Right lobe of liver (tissue), 6 donors: ENCODE measurements at regions not wholly inside any gene's neighbourhood (a gene's known extent, or its start where the extent isn't known, plus 50 kb on each side); places are given as distances from the start of the nearest gene placed in this dataset.

ENCODE experiments used
- ATAC-seq, 4 donors: fragments of 200-7000 bp; cut with Tn5 transposase; one replicate each; pipeline ENCODE4 v1.9.1; 2020; ENCODE audit warnings: mild to moderate bottlenecking in 4 of 4, moderate library complexity in 4 of 4
- DNase-seq, 3 donors: peaks; one replicate each; pipeline ENCODE4 v3.0.0-alpha.2; 2020
- H3K27ac ChIP-seq, 3 donors: fragments of 200-600 bp; one replicate each; pipeline ENCODE4 v1.8.0; 2022
- H3K27me3 ChIP-seq, 2 donors: fragments of 200-600 bp; one replicate each; pipeline ENCODE4 v1.8.0; 2022
- H3K36me3 ChIP-seq, 4 donors: fragments of 200-600 bp; sonication (generic) in 1 of 4; one replicate each; pipeline versions ENCODE4 v1.5.1 to v1.8.0; 2017 to 2022; ENCODE audit warnings: control low read depth in 1 of 4
- H3K4me1 ChIP-seq, 4 donors: fragments of 200-600 bp; sonication (generic) in 1 of 4; one replicate each; pipeline versions ENCODE4 v1.5.1 to v1.8.0; 2017 to 2022; ENCODE audit warnings: control low read depth in 1 of 4
- H3K4me3 ChIP-seq, 3 donors: fragments of 200-600 bp; one replicate each; pipeline ENCODE4 v1.8.0; 2022
- H3K9me3 ChIP-seq, 4 donors: fragments of 200-600 bp; sonication (generic) in 1 of 4; one replicate each; pipeline versions ENCODE4 v1.5.1 to v1.8.0; 2017 to 2022; ENCODE audit warnings: control low read depth in 1 of 4
- POLR2A ChIP-seq: fragments of 450-650 bp; IDR thresholded peaks from one replicate; pipeline ENCODE4 v1.6.1; 2017; ENCODE audit warnings: antibody characterized with exemption, mild to moderate bottlenecking
- WGBS: methylation state at CpG from one replicate; pipeline ENCODE4 v1.1.6; 2018; ENCODE audit warnings: low coverage, low lambda C conversion rate; ENCODE audit not compliant: insufficient coverage; ENCODE audit errors: missing lambda C conversion rate; 5-methylcytosine and 5-hydroxymethylcytosine counted together
- intact Hi-C, 2 donors: fragments of 100-400 bp; cut with DNase I; formaldehyde crosslinking; loops; one replicate each; pipeline versions ENCODE4 v1.11.2 to v1.14.1; 2022
- TF ChIP-seq, protein P1 (sequence below), 4 donors: fragments of 200-600 bp in 3 of 4; fragments of 450-650 bp in 1 of 4; IDR thresholded peaks; one replicate each; pipeline versions ENCODE4 v1.5.1 to v1.8.0; 2016 to 2022; ENCODE audit warnings: antibody characterized with exemption in 4 of 4, mild to moderate bottlenecking in 2 of 4
- donor health status: DM: no; HTN: yes; CAD: no.
- donor health status: DM: no; HTN: no; CAD: no.
- donor health status: DM: no; HTN: no; CAD: no.
- donor health status: DM: no; HTN: yes; CAD: no.
- donor health status: DM: no; HTN: yes; CAD: no.

DNA sequence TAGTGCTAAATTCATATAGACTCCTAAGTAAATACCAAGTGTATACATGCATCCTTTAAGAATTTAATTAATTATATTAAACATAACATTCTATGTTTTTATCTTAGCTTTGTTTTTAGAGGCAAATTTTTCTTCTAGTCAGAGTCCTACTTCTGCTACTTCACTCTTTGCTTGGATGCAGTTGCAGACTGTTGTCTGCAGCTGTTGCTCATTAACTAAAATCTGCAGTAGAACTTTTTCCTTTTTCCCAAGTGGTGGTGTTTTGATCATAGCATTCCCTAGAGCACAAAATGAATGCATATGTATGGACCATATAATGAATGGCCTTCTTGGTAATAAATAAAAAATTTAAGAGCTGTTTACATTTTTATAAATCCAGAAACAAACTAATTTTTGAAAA is 198.3 kb downstream of the CASP12 start:
- TF ChIP-seq POLR2A: no peak
- TF ChIP-seq, protein P1, sequence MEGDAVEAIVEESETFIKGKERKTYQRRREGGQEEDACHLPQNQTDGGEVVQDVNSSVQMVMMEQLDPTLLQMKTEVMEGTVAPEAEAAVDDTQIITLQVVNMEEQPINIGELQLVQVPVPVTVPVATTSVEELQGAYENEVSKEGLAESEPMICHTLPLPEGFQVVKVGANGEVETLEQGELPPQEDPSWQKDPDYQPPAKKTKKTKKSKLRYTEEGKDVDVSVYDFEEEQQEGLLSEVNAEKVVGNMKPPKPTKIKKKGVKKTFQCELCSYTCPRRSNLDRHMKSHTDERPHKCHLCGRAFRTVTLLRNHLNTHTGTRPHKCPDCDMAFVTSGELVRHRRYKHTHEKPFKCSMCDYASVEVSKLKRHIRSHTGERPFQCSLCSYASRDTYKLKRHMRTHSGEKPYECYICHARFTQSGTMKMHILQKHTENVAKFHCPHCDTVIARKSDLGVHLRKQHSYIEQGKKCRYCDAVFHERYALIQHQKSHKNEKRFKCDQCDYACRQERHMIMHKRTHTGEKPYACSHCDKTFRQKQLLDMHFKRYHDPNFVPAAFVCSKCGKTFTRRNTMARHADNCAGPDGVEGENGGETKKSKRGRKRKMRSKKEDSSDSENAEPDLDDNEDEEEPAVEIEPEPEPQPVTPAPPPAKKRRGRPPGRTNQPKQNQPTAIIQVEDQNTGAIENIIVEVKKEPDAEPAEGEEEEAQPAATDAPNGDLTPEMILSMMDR (IDR thresholded peaks at IDR 0.05): no peak

DNA sequence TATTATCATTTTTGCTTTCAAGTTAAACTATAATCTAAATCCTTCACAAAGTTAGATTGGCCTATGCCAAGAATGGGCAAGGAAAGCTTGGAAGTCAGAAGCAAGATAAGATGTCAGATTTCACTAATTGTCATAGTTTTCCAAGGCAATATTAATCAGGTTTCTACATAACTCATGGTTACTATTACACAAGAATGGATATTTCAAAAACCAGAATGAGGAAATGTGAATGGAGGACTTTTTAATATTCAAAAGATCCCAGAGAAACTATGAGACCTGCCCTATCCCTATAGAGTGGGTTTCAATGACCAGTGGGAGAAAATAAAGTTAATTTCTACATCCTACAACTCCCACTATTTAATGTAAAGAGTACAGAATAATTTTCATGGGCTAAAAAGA is 203.2 kb downstream of the CASP12 start:
- H3K27me3 ChIP-seq: no peaks in the 10 kb centered on the region
- H3K4me1 ChIP-seq: no peaks in the 10 kb centered on the region
- no peaks in the 10 kb centered on the region for H3K9me3 ChIP-seq
- ATAC-seq (no peak), DNase-seq (no peak)
- no peaks in the 10 kb centered on the region for H3K36me3 ChIP-seq
- intact Hi-C loops: no loop called here
- no peak overlapping the region for H3K4me3 ChIP-seq
- no peak for TF ChIP-seq POLR2A
- TF ChIP-seq, protein P1 (IDR thresholded peaks at IDR 0.05): no peak
- no peak overlapping the region for H3K27ac ChIP-seq

More for the DNA sequence above, 198.3 kb downstream of the CASP12 start:
- Histone ChIP-seq H3K4me1 (no peaks in the 10 kb centered on the region), H3K9me3 (no peaks in the 10 kb centered on the region), H3K4me3 (no peak overlapping the region), H3K27ac (no peak overlapping the region), H3K36me3 (no peaks in the 10 kb centered on the region), H3K27me3 (no peaks in the 10 kb centered on the region)
- DNase-seq: no peak
- no peak for ATAC-seq
- intact Hi-C loops: no loop called here

DNA sequence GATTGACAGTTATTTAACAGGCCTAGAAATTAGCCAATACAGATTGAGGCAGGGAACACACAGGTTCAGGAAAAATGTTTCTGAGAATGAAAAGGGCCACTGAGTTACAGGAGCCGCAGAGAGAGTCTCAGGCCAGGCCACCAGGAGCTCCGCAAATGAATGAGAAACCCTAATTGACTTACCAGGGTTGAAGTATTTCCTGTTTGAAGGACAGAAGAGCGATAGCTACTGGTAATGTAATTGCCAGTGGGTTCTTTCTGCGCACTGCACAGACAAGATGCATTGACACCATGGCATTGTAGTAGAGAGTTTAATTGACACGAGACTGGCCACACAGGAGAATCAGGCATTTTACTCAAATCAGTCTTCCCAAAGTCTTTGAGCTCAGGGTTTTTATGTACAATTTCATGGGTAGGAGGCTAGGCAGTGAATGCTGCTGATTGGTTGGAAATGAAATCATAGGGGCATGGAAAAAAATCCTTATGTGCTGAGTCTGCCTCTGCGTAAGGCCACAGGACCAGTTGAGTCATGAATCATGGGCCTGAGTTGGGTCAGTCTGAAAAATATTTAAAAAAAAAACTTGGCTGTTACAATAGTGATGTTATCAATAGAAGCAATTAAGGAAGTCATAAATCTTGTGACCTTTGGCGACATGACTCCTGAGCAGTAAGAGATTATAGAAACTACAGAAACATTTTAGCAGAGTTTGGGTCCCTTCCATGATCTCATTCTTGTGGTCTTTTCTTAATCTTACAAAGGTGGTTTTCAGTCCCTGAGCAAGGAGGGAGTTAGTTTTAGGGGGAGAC is 203.8 kb downstream of the CASP12 start:
- ATAC-seq (no peak), DNase-seq (no peak)
- H3K4me1 ChIP-seq: no peaks in the 10 kb centered on the region
- no peaks in the 10 kb centered on the region for H3K36me3 ChIP-seq
- no peak for TF ChIP-seq POLR2A
- TF ChIP-seq, protein P1 (IDR thresholded peaks at IDR 0.05): no peak
- H3K27me3 ChIP-seq: no peaks in the 10 kb centered on the region
- H3K27ac ChIP-seq: no peak overlapping the region
- intact Hi-C loops: no loop called here
- H3K4me3 ChIP-seq: no peak overlapping the region
- no peaks in the 10 kb centered on the region for H3K9me3 ChIP-seq
- 65% methylated on average over 6 of the region's 7 CpGs for WGBS

DNA sequence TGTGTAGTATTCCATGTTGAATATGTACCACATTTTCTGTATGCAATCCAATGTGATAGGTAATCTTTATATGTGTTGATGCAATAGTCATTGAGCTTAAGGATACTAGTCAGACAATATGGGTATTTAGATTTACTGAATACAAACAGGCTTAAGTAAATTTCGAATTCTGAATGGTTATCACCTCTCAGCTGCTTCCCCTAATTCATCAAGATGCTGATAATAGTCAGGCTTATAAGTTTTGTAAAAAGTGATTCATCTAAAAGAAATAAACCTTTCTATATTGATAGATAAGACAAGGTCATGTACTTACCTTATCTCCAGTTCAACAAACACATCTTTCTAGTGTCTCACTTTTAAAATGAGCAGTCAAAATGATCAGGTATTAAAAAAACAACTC is 205.5 kb downstream of the CASP12 start:
- 18% methylated on average over 1 of the region's 1 CpG for WGBS
- no peaks in the 10 kb centered on the region for H3K36me3 ChIP-seq
- H3K9me3 ChIP-seq: no peaks in the 10 kb centered on the region
- TF ChIP-seq POLR2A: no peak
- TF ChIP-seq, protein P1 (IDR thresholded peaks at IDR 0.05): no peak
- H3K27ac ChIP-seq: no peak overlapping the region
- H3K4me3 ChIP-seq: no peak overlapping the region
- ATAC-seq: no peak
- H3K4me1 ChIP-seq: no peaks in the 10 kb centered on the region
- intact Hi-C loops: no loop called here
- H3K27me3 ChIP-seq: no peaks in the 10 kb centered on the region
- no peak for DNase-seq

DNA sequence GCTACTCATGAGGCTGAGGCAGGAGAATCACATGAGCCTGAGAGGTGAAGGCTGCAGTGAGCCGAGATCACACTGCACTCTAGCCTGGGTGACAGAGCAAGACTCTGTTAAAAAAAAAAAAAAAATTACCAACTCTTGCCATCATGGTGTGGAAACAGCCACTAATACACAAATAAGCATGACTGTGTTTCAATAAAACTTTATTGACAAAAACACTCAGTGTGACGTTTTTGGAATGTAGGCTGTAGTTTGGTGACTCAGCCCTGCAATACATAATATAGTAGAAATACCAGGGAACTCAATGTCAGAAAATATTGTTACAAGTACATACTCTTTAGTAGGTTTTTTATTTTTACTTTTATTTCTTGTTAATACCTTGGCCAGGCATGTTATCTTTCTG is 207.1 kb downstream of the CASP12 start:
- TF ChIP-seq, protein P1 (IDR thresholded peaks at IDR 0.05): no peak
- TF ChIP-seq POLR2A: no peak

More for the DNA sequence above, 207.1 kb downstream of the CASP12 start:
- 39% methylated on average over 2 of the region's 2 CpGs for WGBS
- intact Hi-C loops: no loop called here
- Histone ChIP-seq H3K9me3 (no peaks in the 10 kb centered on the region), H3K27me3 (no peaks in the 10 kb centered on the region), H3K4me1 (no peaks in the 10 kb centered on the region), H3K27ac (no peak overlapping the region), H3K36me3 (no peaks in the 10 kb centered on the region), H3K4me3 (no peak overlapping the region)
- DNase-seq (no peak), ATAC-seq (no peak)
